ENCODE measurements at regions not wholly inside any gene's neighbourhood (a gene's known extent, or its start where the extent isn't known, plus 50 kb on each side); places are given as distances from the start of the nearest gene placed in this dataset.

- TF ChIP-seq TSHZ2 (CRISPR knock-in tag; IDR thresholded peaks at IDR 0.05): no peak
- no peak for TF ChIP-seq ZFP30 (CRISPR knock-in tag; IDR thresholded peaks at IDR 0.05)
- TF ChIP-seq PATZ1 (CRISPR knock-in tag; IDR thresholded peaks at IDR 0.05; ENCODE audit: borderline replicate concordance): no peak
- no peak for TF ChIP-seq ZNF565 (CRISPR knock-in tag; conservative IDR thresholded peaks at IDR 0.05; ENCODE audit: low read depth)
- TF ChIP-seq, protein P1, sequence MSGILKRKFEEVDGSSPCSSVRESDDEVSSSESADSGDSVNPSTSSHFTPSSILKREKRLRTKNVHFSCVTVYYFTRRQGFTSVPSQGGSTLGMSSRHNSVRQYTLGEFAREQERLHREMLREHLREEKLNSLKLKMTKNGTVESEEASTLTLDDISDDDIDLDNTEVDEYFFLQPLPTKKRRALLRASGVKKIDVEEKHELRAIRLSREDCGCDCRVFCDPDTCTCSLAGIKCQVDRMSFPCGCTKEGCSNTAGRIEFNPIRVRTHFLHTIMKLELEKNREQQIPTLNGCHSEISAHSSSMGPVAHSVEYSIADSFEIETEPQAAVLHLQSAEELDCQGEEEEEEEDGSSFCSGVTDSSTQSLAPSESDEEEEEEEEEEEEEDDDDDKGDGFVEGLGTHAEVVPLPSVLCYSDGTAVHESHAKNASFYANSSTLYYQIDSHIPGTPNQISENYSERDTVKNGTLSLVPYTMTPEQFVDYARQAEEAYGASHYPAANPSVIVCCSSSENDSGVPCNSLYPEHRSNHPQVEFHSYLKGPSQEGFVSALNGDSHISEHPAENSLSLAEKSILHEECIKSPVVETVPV (CRISPR knock-in tag; IDR thresholded peaks at IDR 0.05): no peak
- TF ChIP-seq GLIS3 (CRISPR knock-in tag; IDR thresholded peaks at IDR 0.05): no peak
- TF ChIP-seq, protein P2, sequence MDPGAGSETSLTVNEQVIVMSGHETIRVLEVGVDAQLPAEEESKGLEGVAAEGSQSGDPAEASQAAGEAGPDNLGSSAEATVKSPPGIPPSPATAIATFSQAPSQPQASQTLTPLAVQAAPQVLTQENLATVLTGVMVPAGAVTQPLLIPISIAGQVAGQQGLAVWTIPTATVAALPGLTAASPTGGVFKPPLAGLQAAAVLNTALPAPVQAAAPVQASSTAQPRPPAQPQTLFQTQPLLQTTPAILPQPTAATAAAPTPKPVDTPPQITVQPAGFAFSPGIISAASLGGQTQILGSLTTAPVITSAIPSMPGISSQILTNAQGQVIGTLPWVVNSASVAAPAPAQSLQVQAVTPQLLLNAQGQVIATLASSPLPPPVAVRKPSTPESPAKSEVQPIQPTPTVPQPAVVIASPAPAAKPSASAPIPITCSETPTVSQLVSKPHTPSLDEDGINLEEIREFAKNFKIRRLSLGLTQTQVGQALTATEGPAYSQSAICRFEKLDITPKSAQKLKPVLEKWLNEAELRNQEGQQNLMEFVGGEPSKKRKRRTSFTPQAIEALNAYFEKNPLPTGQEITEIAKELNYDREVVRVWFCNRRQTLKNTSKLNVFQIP (CRISPR knock-in tag; IDR thresholded peaks at IDR 0.05; ENCODE audit: borderline replicate concordance, low read depth): no peak
- no peak for TF ChIP-seq CSDC2 (CRISPR knock-in tag; IDR thresholded peaks at IDR 0.05)
- no peak for TF ChIP-seq PPARA (CRISPR knock-in tag; IDR thresholded peaks at IDR 0.05; ENCODE audit: borderline replicate concordance)
- TF ChIP-seq SNAI2 (CRISPR knock-in tag; IDR thresholded peaks at IDR 0.05): no peak
- TF ChIP-seq ESRRG (CRISPR knock-in tag; IDR thresholded peaks at IDR 0.05): no peak
- no peak for TF ChIP-seq ZNF70 (CRISPR knock-in tag; IDR thresholded peaks at IDR 0.05)
- TF ChIP-seq ZNF8 (CRISPR knock-in tag; IDR thresholded peaks at IDR 0.05): no peak
- no peak for TF ChIP-seq RARB (CRISPR knock-in tag; IDR thresholded peaks at IDR 0.05)
- TF ChIP-seq, protein P3, sequence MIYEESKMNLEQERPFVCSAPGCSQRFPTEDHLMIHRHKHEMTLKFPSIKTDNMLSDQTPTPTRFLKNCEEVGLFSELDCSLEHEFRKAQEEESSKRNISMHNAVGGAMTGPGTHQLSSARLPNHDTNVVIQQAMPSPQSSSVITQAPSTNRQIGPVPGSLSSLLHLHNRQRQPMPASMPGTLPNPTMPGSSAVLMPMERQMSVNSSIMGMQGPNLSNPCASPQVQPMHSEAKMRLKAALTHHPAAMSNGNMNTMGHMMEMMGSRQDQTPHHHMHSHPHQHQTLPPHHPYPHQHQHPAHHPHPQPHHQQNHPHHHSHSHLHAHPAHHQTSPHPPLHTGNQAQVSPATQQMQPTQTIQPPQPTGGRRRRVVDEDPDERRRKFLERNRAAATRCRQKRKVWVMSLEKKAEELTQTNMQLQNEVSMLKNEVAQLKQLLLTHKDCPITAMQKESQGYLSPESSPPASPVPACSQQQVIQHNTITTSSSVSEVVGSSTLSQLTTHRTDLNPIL (CRISPR knock-in tag; IDR thresholded peaks at IDR 0.05; ENCODE audit: low read depth): no peak
- TF ChIP-seq ARNTL (CRISPR knock-in tag; IDR thresholded peaks at IDR 0.05; ENCODE audit: borderline replicate concordance, low read depth): no peak
- TF ChIP-seq ZC3H10 (CRISPR knock-in tag; IDR thresholded peaks at IDR 0.05): no peak
- ATAC-seq: no peak
These were observed 102.9 kb upstream of the THY1 start for GRCh38 chr11:119525867-119526196.

- no peak for TF ChIP-seq RARB (CRISPR knock-in tag; IDR thresholded peaks at IDR 0.05)
- no peak for TF ChIP-seq PATZ1 (CRISPR knock-in tag; IDR thresholded peaks at IDR 0.05; ENCODE audit: borderline replicate concordance)
- ATAC-seq: no peak
These were observed 102.4 kb upstream of the THY1 start for GRCh38 chr11:119525180-119525866.

DNA sequence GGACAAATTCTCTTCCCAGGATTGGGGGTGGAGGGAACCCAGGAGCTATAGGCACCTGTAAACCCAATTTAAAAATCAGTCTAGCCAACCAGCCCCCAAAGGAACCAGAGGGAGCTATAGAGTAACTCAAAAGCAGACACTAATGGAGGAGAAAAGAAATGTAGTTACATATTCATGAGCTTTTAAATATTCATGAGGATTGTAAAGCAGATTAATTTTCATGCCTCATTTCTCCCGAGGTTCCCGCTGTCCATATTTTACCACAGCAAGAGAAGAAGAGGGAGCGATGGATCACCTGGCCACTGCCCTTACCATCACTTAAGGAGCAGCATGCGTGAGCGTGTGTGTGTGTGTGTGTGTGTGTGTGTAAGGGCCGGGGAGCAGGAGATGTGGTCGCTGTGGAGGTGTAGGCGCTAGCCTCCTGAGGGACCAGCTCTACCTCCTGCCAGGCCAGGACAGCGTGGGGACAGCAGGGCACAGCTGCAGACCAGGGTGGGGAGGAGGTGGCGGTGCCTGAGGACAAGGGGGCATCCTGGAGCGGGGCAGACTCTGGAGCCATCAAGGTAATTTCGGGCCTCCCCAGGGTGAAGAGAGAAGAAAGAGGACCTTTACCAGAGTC, 100.7 kb upstream of the THY1 start:
- no peak for ATAC-seq
- no peak for TF ChIP-seq PPARA (CRISPR knock-in tag; IDR thresholded peaks at IDR 0.05; ENCODE audit: borderline replicate concordance)
- TF ChIP-seq, protein P2 (CRISPR knock-in tag; IDR thresholded peaks at IDR 0.05; ENCODE audit: borderline replicate concordance, low read depth): no peak
- TF ChIP-seq GLIS3 (CRISPR knock-in tag; IDR thresholded peaks at IDR 0.05): no peak
- TF ChIP-seq ZNF8 (CRISPR knock-in tag; IDR thresholded peaks at IDR 0.05): no peak
- TF ChIP-seq, protein P3 (CRISPR knock-in tag; IDR thresholded peaks at IDR 0.05; ENCODE audit: low read depth): no peak
- no peak for TF ChIP-seq RARB (CRISPR knock-in tag; IDR thresholded peaks at IDR 0.05)
- TF ChIP-seq ZC3H10 (CRISPR knock-in tag; IDR thresholded peaks at IDR 0.05): no peak
- TF ChIP-seq, protein P1 (CRISPR knock-in tag; IDR thresholded peaks at IDR 0.05): no peak
- TF ChIP-seq TCF4 (CRISPR knock-in tag; IDR thresholded peaks at IDR 0.05; ENCODE audit: borderline replicate concordance): no peak
- TF ChIP-seq ZFP30 (CRISPR knock-in tag; IDR thresholded peaks at IDR 0.05): no peak
- TF ChIP-seq CSDC2 (CRISPR knock-in tag; IDR thresholded peaks at IDR 0.05): no peak
